GM18868 (cell line): ENCODE measurements at regions not wholly inside any gene's neighbourhood (a gene's known extent, or its start where the extent isn't known, plus 50 kb on each side); places are given as distances from the start of the nearest gene placed in this dataset.

Experiments
- ATAC-seq: cut with Tn5 transposase; IDR thresholded peaks from one replicate; pipeline ENCODE4 v1.9.1; 2021; ENCODE audit warnings: mild to moderate bottlenecking, moderate library complexity; ENCODE audit not compliant: unreplicated experiment

DNA sequence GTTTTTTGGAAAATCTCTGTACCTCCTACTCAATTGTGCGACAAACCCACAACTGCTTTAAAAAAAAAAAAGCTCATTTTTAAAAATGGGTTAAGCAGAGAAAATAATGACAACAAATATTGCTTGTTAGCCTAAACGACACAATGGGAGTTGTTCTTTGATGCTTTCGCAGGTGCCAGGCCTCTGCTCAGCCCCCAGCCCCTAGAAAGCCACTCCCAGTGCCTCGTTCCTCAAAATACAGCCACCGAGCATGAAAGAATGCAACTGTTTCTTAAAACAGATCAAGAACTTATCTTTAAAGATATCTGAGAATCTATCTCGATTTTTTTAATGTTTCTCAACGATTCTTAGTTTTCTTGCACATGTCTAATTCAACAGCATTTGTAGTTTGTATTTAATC lies 85.2 kb upstream of the PFKP start:
- ATAC-seq: no peak

DNA sequence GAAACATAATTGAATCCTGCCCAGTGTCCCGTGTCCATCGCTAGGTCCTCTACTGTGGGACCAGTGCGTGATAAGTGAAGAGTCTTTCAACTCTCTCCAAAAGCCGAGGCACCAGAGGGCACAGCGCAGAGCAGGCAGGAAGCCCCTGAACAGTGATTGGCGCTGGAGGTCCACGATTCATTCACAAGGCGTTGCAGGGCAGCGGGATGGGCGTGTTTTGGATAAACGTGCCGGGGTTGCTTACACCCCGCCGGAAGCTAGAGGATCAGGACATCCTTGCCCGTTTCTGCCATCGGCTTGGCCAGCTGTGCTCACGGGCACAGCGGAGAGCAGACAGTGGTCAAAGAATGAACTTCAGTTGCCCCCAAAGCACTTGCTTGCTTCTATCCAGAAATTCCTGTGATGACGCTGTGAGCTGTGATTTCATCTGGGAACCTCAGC lies 86.0 kb upstream of the PFKP start:
- no peak for ATAC-seq

DNA sequence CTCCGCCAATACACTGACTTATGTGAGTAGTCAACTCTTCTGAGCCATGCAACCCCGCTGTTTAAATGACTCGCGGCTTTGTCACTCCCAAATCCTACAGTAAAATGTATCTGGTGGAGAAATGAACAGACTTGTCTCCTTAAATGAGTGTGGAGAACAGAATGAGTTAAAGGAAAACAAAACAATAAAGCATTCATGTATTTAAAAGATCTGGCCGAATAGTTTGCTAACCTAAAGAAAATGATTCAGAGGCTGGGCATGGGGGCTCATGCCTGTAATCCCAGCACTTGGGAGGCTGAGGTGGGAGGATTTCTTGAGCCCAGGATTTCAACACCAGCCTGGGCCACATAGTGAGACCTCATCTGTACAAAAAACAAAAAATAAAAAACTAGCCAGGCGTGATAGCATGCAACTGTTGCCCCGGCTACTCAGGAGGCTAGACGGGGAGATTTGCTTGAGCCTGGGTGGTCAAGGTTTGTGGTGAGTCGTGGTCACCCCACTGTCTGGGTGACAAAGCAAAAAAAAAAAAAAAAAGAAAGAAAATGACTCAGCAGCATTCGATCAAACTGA lies 86.5 kb upstream of the PFKP start:
- ATAC-seq: no peak

DNA sequence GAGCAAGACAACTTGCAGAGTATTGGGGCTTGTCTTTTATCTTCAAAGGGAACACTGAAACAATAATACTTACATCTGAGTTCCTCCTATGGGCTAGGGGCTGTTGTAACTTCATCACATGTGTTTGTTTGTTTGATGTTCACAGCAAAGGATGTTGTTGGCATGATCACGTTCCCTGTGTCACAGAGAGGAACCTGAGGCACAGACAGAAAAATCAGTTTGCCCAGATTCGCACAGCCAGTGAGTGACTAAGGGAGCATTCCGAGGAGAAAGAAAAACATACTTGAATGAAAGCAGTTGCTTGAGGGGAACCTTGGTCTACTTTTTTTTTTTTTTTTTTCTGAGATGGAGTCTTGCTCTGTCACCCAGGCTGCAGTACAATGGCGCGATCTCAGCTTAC lies 87.2 kb upstream of the PFKP start:
- no peak for ATAC-seq

DNA sequence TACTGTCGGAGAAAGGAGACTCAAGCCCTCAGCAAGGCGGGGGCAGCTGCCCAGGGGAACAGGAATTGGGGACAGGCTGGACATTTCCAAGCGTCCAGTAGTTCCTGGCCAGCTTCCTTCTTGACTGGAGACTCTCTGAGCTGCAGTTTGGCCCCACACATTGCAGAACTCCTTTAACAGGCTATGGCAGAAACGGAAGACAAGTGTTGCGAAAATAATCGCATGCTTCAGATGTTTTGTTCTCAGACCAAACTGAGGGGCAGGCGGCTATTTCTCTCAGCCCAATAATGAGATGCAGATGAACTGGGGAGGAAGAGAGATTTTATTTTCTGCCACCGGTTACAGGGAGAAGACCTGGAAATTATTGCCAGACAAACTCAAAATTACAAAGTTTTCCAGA lies 88.0 kb upstream of the PFKP start:
- no peak for ATAC-seq

DNA sequence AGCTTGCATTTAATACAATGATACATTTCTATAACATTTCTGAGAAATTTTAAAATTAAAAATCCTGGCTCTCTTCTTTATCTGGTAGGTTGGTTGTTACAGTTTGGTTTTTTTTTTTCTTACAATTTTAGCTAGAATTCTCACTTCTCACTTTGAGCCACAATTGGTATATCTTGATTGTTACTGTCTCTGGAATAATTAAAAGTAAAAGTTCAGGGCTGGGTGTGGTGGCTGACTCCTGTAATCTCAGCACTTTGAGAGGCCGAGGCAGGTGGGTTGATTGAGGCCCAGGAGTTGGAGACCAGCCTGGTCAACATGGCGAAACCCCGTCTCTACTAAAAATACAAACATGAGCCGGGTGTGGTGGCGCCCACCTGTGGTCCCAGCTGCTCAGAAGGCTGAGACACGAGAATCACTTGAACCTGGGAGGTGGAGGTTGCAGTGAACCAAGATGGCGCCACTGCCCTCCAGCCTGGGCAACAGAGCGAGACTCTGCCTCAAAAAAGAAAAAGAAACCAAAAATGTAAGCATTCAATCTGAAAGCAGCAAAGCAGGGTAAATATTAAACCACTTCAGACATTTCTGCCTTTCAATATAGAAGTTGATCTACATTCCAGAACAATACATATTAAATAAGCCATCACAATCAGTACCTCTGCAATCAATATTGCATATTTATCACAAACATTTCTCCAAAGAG lies 88.6 kb upstream of the PFKP start:
- no peak for ATAC-seq

DNA sequence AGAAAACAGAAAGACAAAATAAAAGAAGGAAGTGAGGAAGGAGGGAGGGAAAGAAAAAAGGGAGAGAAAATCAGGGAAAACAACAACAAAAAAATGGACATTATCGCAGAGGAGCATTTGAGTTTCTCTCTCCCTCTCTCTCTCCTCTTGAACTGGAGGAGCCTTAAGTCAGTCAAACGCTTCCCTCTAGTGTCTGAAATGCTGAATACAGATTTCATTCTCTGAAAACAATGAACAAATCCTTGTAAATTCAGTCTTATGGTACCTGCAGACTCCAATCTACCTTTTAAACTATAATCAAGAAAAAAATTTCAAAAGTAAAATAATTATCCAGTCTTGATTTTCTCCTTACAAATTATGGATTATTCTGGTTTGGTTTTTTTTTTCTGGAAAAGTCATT lies 89.2 kb upstream of the PFKP start:
- ATAC-seq: peak; percentile 59

DNA sequence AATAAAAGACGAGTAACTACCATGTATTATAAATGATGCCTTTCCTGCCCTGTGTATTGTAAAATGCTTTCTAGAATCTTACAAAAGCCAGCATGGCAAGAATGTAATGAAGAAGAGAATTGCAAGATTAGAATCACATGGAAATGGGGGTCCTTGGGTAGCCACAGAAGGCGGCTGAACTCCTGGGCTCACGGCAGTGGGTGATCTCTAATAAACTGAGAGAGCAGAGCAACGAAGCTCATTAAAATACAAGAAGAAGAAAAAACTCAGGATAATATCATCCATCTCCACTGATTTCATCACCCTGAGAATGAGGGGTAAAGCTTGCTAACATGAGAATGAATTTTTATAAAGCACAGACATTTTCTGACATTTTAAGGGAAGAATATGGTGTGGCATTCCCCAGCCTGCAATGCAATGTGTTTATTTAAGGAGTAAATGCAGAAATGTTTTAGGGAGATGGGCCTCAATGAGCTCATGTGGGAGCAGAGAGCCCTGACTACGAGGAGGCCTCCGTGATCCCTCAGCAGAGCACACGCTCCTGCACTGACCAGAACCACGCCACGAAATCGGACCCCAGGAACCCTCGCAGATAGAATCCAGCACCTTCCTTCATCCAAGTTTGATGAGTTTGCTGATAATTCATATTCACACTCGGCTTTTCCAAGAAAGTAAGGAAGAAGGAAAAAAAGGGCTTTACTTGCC lies 92.7 kb upstream of the PFKP start:
- no peak for ATAC-seq

DNA sequence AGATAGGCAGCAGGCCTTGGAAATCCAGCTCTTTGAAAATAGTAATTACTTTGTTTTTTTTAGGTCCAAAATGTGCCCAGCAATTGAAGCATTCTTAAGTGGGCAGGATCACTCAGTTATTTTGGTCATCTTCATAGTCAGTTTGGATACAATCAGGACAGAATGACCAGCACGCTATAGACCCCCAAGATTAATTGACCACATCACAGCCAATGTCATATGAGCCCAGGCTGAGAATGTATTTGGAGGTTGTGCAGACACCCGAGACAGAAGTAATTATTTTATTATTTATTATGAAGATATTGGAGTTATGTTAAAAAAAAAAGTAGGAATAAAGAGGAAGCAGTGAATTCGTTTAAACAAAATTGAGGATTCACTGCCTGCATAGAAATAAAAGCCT lies 93.3 kb upstream of the PFKP start:
- no peak for ATAC-seq

DNA sequence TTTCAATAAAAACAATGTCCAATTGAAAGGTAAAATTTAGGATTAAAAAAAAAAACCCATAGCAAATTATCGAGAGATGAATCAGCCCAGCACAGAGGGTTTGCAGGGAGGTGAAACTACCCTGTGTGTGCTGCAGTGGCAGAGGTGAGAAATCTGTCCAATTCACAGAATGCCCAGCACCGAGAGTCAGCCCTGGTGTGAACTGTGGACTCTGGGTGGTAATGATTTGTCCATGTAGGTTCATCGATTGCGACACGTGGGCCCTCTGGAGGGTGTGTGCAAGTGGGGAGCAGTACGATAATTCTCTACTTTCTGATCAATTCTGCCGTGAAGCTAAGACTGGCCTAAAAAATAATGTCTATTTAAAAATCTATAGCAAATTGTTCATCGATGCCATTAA lies 94.5 kb upstream of the PFKP start:
- no peak for ATAC-seq

DNA sequence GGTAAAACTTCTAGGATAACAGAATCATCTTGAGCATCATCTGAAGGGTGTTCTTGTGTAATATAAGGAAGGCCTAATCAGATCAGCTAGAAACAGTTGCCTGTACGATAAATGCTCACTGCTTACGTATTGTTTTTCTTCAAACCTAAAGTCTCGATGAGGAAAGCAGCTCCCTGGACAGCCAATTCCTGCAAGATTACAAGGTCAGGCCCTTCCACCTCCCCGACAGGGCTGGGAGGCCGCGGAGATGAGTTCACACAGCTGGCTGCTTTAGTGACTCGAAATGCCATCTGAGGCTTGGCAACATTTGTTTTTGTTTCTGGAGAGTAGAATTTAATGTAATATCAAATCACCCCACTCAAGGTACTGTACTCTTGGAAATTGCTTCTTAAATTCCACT lies 95.1 kb upstream of the PFKP start:
- ATAC-seq: no peak

DNA sequence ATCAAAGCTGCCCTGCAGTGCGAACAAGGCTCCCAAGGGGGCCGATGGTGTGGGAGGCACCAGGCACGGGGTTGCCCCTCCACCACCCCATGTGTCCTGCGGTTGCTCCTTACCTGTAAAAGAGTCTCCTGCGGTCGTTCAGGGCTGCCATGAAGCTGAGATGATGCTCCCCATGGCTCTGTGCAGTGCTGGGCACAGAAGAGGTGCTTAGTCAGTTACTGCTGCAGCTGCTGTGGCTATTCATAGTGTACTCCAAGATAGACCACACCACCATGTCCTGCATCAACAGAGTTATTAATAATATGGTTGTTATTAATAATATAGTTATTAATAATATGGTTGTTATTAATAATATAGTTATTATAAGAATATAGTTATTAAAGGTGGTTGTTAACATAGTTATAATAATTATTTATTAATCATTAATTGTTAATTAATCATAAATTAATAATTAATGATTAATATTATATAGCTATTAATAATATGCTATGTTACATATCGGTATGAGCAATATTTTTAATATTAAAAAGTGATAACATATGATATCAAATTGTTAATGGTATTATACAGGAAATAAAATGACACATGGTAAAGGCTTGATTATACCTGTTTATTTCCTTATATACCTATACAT lies 97.0 kb upstream of the PFKP start:
- no peak for ATAC-seq

DNA sequence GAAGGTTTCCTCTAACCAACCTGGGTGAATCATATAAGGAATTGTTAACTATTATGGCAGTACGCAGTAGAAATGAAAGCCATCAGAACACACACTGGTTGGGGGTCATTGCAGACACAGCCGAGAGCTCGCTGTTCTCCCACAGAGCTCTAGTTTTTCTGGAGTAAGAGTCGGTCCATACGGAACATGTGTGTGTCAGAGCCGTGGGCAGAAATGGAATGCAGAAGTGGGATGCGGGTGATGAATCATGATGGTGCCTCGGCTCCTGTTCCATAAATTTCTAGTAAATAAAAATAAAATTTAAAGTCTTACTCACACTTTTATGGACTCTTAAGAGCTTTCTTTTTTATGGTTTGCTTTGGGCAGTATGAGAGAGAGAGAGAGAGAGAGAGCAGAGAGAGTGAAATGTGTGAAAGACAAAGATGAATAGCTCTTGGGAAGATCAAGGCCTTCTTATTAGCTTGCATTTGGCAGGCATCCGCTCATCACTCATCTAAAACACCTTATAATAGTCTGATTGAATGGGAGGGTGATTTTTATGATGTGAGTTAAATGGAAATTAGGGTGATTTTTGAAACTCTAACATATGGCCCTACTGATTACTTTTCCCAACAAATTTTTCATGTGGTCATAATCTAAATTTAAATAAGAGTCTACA lies 98.8 kb upstream of the PFKP start:
- ATAC-seq: no peak

DNA sequence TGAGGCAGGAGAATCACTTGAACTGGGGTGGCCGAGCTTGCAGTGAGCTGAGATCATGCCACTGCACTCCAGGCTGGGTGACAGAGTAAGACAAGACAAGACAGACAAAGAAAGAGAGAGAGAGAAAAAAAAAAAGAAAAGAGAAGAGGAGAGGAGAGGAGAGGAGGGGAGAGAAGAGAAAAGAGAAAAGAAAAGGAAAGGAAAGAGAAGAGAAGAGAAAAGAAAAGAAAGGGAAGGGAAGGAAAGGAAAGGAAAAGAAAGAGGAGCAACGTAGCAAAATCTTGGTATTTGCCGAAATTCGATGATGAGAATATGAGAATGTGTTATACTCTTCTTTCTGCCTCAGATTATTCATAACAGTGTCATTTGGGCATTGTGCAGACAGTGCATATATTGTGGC lies 101.2 kb upstream of the PFKP start:
- no peak for ATAC-seq

DNA sequence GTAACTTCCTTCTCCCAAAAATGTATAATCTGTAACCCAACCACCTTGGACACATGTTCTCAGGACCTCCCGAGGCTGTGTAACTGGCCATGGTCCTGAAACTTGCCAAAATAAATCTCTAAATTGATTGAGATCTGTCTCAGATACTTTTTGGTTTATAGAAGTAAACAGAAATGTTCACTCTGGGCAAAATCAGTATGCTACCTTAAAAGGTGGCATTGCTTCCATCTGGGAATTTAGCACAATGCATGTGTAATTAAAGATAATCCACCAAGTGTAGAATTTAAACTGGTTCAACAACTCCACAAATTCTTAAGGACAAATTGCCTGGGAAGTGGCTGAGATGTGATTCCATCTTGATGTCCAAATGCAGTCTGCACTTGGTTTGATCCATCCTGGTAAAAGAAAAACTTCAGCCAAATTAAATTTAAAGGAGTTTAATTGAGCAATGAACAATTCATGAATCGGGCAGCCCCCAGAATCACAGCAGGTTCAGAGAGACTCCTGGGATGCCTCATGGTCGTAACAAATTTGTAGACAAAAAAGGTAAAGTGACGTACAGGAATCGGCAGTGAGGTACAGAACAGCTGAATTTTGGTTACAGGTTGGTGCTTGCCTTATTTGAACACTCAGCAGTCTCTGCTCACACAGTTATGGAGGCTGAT lies 102.6 kb upstream of the PFKP start:
- no peak for ATAC-seq

DNA sequence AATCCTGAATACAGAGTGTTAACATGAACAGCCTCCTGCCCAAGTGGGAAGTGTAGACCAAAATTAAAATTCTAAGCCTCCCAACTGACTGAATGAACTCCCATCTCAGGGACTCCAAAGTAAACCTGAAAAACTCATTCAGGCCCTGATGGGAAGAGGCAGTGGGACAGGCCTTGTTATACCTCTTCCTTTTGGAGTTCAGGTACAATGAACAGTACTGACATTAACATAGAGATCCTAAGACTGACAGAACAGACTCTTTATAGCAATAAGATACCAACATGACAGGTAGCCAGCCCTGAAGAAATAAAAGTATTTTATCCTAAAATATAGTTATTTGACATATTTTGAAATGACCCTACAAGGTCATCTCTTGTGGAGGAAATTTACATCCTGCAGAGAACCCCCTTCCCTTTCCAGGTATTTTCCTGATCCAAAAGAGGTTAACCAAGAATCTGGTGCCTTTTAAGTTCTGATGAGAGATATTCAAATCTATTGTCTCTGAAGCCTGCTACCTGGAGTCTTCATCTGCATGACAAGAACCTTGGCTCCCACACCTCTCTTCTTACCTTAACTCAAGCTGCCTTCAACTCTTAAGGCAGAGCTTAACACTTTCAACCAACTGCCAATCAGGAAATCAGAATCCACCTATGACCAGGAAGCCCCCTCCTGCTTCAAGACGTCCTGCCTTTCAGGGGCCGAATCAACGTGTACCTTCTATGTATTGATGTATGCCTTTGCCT lies 103.3 kb upstream of the PFKP start:
- ATAC-seq: no peak

DNA sequence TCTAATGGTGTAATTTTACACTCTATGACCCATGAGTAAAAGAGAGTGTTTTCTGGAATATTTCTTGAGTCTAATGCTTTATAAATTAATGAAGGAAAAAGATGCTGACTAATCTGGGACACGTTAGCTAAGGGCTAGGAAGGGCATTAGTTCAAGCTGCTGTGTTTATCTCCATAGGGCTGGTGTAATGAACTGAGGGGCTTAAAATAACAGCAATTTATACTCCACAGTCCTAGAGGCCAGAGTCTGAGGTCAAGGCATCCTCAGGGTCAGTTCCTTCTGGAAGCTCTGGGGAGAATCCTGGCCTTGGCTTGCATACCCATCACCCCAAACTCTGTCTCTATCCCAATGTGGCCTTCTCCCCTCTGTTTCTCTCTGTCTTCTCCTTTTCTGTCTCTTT lies 105.2 kb upstream of the PFKP start:
- ATAC-seq: no peak

DNA sequence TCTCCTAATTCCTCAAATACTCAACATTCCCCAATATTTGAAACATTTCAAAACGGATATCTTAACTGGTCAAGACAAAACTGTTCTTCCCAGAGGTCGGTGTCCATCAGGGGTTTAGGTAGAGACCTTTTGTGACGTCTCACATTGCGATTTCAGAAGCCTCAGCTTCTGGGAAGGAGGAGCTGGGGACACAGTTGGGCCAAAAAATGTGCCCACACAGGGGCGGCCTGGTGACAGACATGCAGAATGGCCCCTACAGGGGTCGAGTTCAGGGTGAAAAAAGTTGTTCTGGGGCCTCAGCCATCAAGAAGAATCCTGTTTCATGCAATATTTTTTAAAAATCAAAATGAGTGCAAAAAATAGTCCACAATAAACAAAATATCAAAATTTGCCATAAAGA lies 108.7 kb upstream of the PFKP start:
- ATAC-seq: no peak

DNA sequence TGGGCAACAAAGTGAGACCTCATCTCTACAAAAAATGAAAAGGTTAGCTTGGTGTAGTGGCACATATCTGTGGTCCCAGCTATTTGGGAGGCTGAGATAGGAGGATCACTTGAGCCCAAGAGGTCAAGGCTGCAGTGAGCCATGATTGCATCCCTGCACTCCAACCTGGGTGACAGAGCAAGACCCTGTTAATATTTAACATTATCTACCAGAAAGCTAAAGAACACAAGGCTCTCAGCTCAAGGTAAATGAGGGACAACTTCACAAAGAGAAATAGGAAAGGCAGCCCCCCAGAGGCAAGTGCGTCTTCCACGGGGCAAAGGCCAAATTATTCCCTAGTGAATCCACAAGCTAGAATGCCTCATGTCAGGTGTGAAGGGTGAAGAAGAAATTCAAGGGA lies 109.6 kb upstream of the PFKP start:
- no peak for ATAC-seq

DNA sequence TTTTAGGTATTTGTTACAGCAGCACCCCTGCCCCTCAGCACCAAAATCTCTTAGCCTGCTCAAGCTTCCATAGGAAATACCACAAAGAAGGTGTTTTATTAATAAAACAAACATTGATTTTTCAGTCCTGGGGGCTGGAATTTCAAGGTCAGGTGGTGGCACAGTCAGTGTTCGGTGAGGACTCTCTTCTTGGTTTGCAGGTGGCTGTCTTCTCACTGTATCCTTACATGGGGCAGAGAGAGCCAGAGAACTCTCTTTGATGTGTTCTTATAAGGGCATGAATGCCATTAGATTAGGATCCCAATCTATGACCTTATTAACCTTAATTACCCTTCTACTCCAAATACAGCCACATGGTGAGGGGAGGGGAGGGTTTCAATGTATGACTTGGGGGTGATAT lies 112.3 kb upstream of the PFKP start:
- no peak for ATAC-seq
